Omental fat pad (tissue), 3 donors: ENCODE measurements at regions not wholly inside any gene's neighbourhood (a gene's known extent, or its start where the extent isn't known, plus 50 kb on each side); places are given as distances from the start of the nearest gene placed in this dataset.

ENCODE experiments used
- ATAC-seq: fragments of 150-250 bp; one replicate; pipeline ENCODE4 v1.9.1; 2016; ENCODE audit warnings: mild to moderate bottlenecking, moderate library complexity; ENCODE audit not compliant: low FRiP score
- DNase-seq: peaks from one replicate; pipeline ENCODE4 v3.0.0-alpha.2; 2019; ENCODE audit warnings: low spot score
- CTCF ChIP-seq, 3 donors: fragments of 450-650 bp; IDR thresholded peaks; one replicate each; pipeline ENCODE4 v1.5.1; 2016 to 2017; ENCODE audit warnings: antibody characterized with exemption in 3 of 3, mild to moderate bottlenecking in 3 of 3, moderate library complexity in 2 of 3

GRCh38 chr2:446303-446874 is 158.5 kb upstream of the ALKAL2 start:
- DNase-seq (no peak), ATAC-seq (no peak)
- no peak for TF ChIP-seq CTCF (IDR thresholded peaks at IDR 0.05)

GRCh38 chr2:445896-446295 is 158.0 kb upstream of the ALKAL2 start:
- TF ChIP-seq CTCF (IDR thresholded peaks at IDR 0.05), result no peak
- DNase-seq (no peak), ATAC-seq (no peak)

- no peak for DNase-seq
- ATAC-seq, result no peak
- TF ChIP-seq CTCF (IDR thresholded peaks at IDR 0.05), result no peak
Observed at GRCh38 chr2:444937-445884, 157.3 kb upstream of the ALKAL2 start.

- DNase-seq (no peak), ATAC-seq (no peak)
- no peak for TF ChIP-seq CTCF (IDR thresholded peaks at IDR 0.05)
Observed at GRCh38 chr2:443741-444140, 155.8 kb upstream of the ALKAL2 start.

GRCh38 chr2:443216-443615 is 155.3 kb upstream of the ALKAL2 start:
- no peak for DNase-seq
- no peak for ATAC-seq
- no peak for TF ChIP-seq CTCF (IDR thresholded peaks at IDR 0.05)

- TF ChIP-seq CTCF (IDR thresholded peaks at IDR 0.05), result no peak
- ATAC-seq (no peak), DNase-seq (no peak)
Observed at GRCh38 chr2:441258-442022, 153.5 kb upstream of the ALKAL2 start.
